ENCODE measurements at regions not wholly inside any gene's neighbourhood (a gene's known extent, or its start where the extent isn't known, plus 50 kb on each side); places are given as distances from the start of the nearest gene placed in this dataset.

GRCh38 chr9:87255431-87256155 is 242.1 kb upstream of the DAPK1 start:
- Mint-ChIP-seq H3K27ac (peak overlapping the region; percentile 83 to 94 (median 89)), H3K27me3 (ENCODE audit: low read depth) (peaks cover 3% of the 10 kb centered on the region), H3K36me3 (ENCODE audit: low read depth) (no peaks in the 10 kb centered on the region), H3K9me3 (no peaks in the 10 kb centered on the region), H3K4me1 (peaks cover 54% of the 10 kb centered on the region), H3K4me3 (no peak overlapping the region)
- TF ChIP-seq CTCF (IDR thresholded peaks at IDR 0.05; ENCODE audit: unreplicated experiment in 3 of 3) = no peak

- Mint-ChIP-seq H3K27ac (peak overlapping the region; percentile 34 to 94 (median 65)), H3K4me3 (no peak overlapping the region), H3K27me3 (ENCODE audit: low read depth) (peaks cover 3% of the 10 kb centered on the region), H3K9me3 (peaks cover 4% of the 10 kb centered on the region), H3K36me3 (ENCODE audit: low read depth) (no peaks in the 10 kb centered on the region), H3K4me1 (peaks cover 54% of the 10 kb centered on the region)
- TF ChIP-seq CTCF (IDR thresholded peaks at IDR 0.05; ENCODE audit: unreplicated experiment in 3 of 3) = no peak
These were observed 240.7 kb upstream of the DAPK1 start for GRCh38 chr9:87256973-87257372.

- TF ChIP-seq CTCF (IDR thresholded peaks at IDR 0.05; ENCODE audit: unreplicated experiment in 3 of 3) = no peak
- Mint-ChIP-seq H3K9me3 (peaks cover 9% of the 10 kb centered on the region), H3K4me1 (peaks cover 50% of the 10 kb centered on the region), H3K36me3 (ENCODE audit: low read depth) (no peaks in the 10 kb centered on the region), H3K27ac (peak overlapping the region; percentile 84 to 94 (median 90)), H3K4me3 (peak overlapping the region in 2 of 3 experiments; percentile 2 to 12), H3K27me3 (ENCODE audit: low read depth) (no peaks in the 10 kb centered on the region)
These were observed 237.8 kb upstream of the DAPK1 start for GRCh38 chr9:87259543-87260518.

GRCh38 chr9:87263291-87263690 is 234.4 kb upstream of the DAPK1 start:
- no peaks in the 10 kb centered on the region for H3K36me3 Mint-ChIP-seq (ENCODE audit: low read depth)
- no peak overlapping the region for H3K27ac Mint-ChIP-seq
- peaks cover 34% of the 10 kb centered on the region for H3K4me1 Mint-ChIP-seq
- peaks cover 5% of the 10 kb centered on the region for H3K27me3 Mint-ChIP-seq (ENCODE audit: low read depth)
- TF ChIP-seq CTCF (IDR thresholded peaks at IDR 0.05; ENCODE audit: unreplicated experiment in 3 of 3) = no peak
- no peak overlapping the region for H3K4me3 Mint-ChIP-seq
- peaks cover 11% of the 10 kb centered on the region for H3K9me3 Mint-ChIP-seq

GRCh38 chr9:87266697-87267096 is 231.0 kb upstream of the DAPK1 start:
- Mint-ChIP-seq H3K27me3 (ENCODE audit: low read depth) (peaks cover 11% of the 10 kb centered on the region), H3K4me1 (peaks cover 40% of the 10 kb centered on the region), H3K4me3 (no peak overlapping the region), H3K36me3 (ENCODE audit: low read depth) (no peaks in the 10 kb centered on the region), H3K9me3 (peaks cover 10% of the 10 kb centered on the region), H3K27ac (peak overlapping the region in 2 of 3 experiments; percentile 32 to 40)
- TF ChIP-seq CTCF (IDR thresholded peaks at IDR 0.05; ENCODE audit: unreplicated experiment in 3 of 3) = no peak
